HCT116 (cell line): ENCODE measurements at regions not wholly inside any gene's neighbourhood (a gene's known extent, or its start where the extent isn't known, plus 50 kb on each side); places are given as distances from the start of the nearest gene placed in this dataset.

Experiments used
- ATAC-seq: fragments of 200-7000 bp; cut with Tn5 transposase; 2 replicates; pipeline ENCODE4 v1.9.1; 2020; ENCODE audit warnings: mild to moderate bottlenecking, moderate library complexity
- BruUV-seq: library from RNA; stranded (reverse); fragments of 400-500 nt; replicated peaks from 2 replicates; lab custom pipeline; 2021; lab: Mats Ljungman, UMichigan
- CTCF ChIA-PET: fragments of 300-600 bp; sonication (Branson Sonifier 250); formaldehyde crosslinking; loops from one replicate; lab custom pipeline; 2021; ENCODE audit warnings: antibody characterized with exemption; lab: Charles Lee
- POLR2A ChIA-PET: fragments of 300-600, 350-600 bp; sonication (Branson Sonifier 250); formaldehyde crosslinking; loops from one replicate; lab custom pipeline; 2021; ENCODE audit warnings: antibody characterized with exemption; lab: Charles Lee
- RAD21 ChIA-PET, 2 experiments: fragments of 300-600 bp; sonication (Branson Sonifier 250); formaldehyde crosslinking; loops; one replicate each; lab custom pipeline; 2023; ENCODE audit warnings: low total read pairs in 2 of 2; ENCODE audit not compliant: uncharacterized antibody in 2 of 2, unreplicated experiment in 2 of 2, low non-redundant PET in 1 of 2; lab: Charles Lee
- DNase-seq: peaks from one replicate; pipeline ENCODE4 v3.0.0-alpha.2; 2010; ENCODE audit warnings: low read depth, low spot score
- H2AFZ ChIP-seq: fragments of 200-600 bp; shearing (Covaris generic), sonication (generic); 2 replicates; pipeline ENCODE4 v1.6.1; 2017; ENCODE audit warnings: low read depth, mixed run types, mixed read lengths, antibody characterized with exemption, low read length; ENCODE audit not compliant: poor library complexity, severe bottlenecking
- H3K27ac ChIP-seq: 2 replicates; pipeline ENCODE4 v1.5.1; 2012; ENCODE audit warnings: low read depth, low read length
- H3K27me3 ChIP-seq: fragments of 200-600 bp; sonication (generic); 2 replicates; pipeline ENCODE4 v1.6.1; 2016; ENCODE audit warnings: mixed run types, low read length, mixed read lengths; ENCODE audit not compliant: insufficient read depth
- H3K36me3 ChIP-seq, 2 experiments: fragments of 200-500 bp in 1 of 2; fragments of 200-600 bp in 1 of 2; sonication (Bioruptor generic) in 1 of 2; sonication (generic) in 1 of 2; 2 replicates each; pipeline versions ENCODE4 v1.5.1 to v1.6.1; 2014 to 2016; ENCODE audit warnings: low read length in 2 of 2, inconsistent platforms in 1 of 2, mixed read lengths in 1 of 2, mixed run types in 1 of 2; ENCODE audit not compliant: insufficient read depth in 2 of 2, control insufficient read depth in 1 of 2
- H3K4me1 ChIP-seq, 2 experiments: fragments of 200-600 bp in 1 of 2; sonication (generic) in 1 of 2; 2 replicates each; pipeline versions ENCODE4 v1.5.1 to v1.6.1; 2012 to 2017; ENCODE audit warnings: low read length in 2 of 2, inconsistent platforms in 1 of 2, mild to moderate bottlenecking in 1 of 2, mixed read lengths in 1 of 2, mixed run types in 1 of 2, moderate library complexity in 1 of 2; ENCODE audit not compliant: insufficient read depth in 2 of 2, control insufficient read depth in 1 of 2
- H3K4me2 ChIP-seq: fragments of 200-600 bp; sonication (generic); 2 replicates; pipeline ENCODE4 v1.6.1; 2017; ENCODE audit warnings: mixed run types, low read length, mixed read lengths
- H3K4me3 ChIP-seq, 2 experiments: fragments of 200-600 bp in 1 of 2; sonication (generic) in 1 of 2; replicated peaks in 1 of 2; 2 replicates each; pipeline ENCODE4 v1.5.1; 2011 to 2016; ENCODE audit warnings: low read length in 2 of 2, control low read depth in 1 of 2, low read depth in 1 of 2, mild to moderate bottlenecking in 1 of 2, mixed read lengths in 1 of 2, mixed run types in 1 of 2
- H3K79me2 ChIP-seq: fragments of 200-600 bp; sonication (generic); 2 replicates; pipeline ENCODE4 v1.6.1; 2017; ENCODE audit warnings: mild to moderate bottlenecking, mixed run types, low read length, moderate library complexity, mixed read lengths; ENCODE audit not compliant: insufficient read depth
- H3K9ac ChIP-seq: fragments of 200-600 bp; sonication (generic); 2 replicates; pipeline ENCODE4 v1.6.1; 2016; ENCODE audit warnings: low read length, mixed read lengths
- H3K9me2 ChIP-seq: fragments of 200-600 bp; sonication (generic), shearing (Covaris generic); 2 replicates; pipeline ENCODE4 v1.6.1; 2017; ENCODE audit warnings: mixed run types, mild to moderate bottlenecking, moderate library complexity; ENCODE audit not compliant: insufficient read depth
- H3K9me3 ChIP-seq, 2 experiments: fragments of 200-500 bp in 1 of 2; fragments of 200-600 bp in 1 of 2; sonication (Bioruptor generic) in 1 of 2; sonication (generic) in 1 of 2; 2 replicates each; pipeline ENCODE4 v1.6.1; 2014 to 2017; ENCODE audit warnings: low read length in 2 of 2, mixed read lengths in 2 of 2, inconsistent platforms in 1 of 2, low read depth in 1 of 2, mild to moderate bottlenecking in 1 of 2, mixed run types in 1 of 2, moderate library complexity in 1 of 2; ENCODE audit not compliant: control insufficient read depth in 1 of 2, insufficient read depth in 1 of 2
- H4K20me1 ChIP-seq: fragments of 200-600 bp; sonication (generic), shearing (Covaris generic); 2 replicates; pipeline ENCODE4 v1.6.1; 2017; ENCODE audit warnings: mixed run types, mild to moderate bottlenecking, moderate library complexity; ENCODE audit not compliant: insufficient read depth
- CEBPB ChIP-seq: IDR thresholded peaks from 2 replicates; pipeline ENCODE4 v1.6.1; 2012; ENCODE audit warnings: low read depth
- EGR1 ChIP-seq: IDR thresholded peaks from 2 replicates; pipeline ENCODE4 v1.6.1; 2012; ENCODE audit warnings: low read depth
- EZH2 ChIP-seq: fragments of 200-600 bp; sonication (generic); IDR thresholded peaks from 2 replicates; pipeline ENCODE4 v1.6.1; 2017; ENCODE audit warnings: antibody characterized with exemption, mixed run types
- FOSL1 ChIP-seq: IDR thresholded peaks from 2 replicates; pipeline ENCODE4 v1.6.1; 2012; ENCODE audit warnings: low read depth
- JUND ChIP-seq: IDR thresholded peaks from 2 replicates; pipeline ENCODE4 v1.6.1; 2012
- POLR2AphosphoS5 ChIP-seq: IDR thresholded peaks from 2 replicates; pipeline ENCODE4 v1.6.1; 2011; ENCODE audit warnings: mild to moderate bottlenecking, low read depth, low read length, moderate library complexity
- SIN3A ChIP-seq: IDR thresholded peaks from 2 replicates; pipeline ENCODE4 v1.6.1; 2012; ENCODE audit warnings: low read depth
- SP1 ChIP-seq: IDR thresholded peaks from 2 replicates; pipeline ENCODE4 v1.6.1; 2012; ENCODE audit warnings: low read depth
- TCF7L2 ChIP-seq: IDR thresholded peaks from 2 replicates; pipeline ENCODE4 v1.7.0; 2011; ENCODE audit warnings: borderline replicate concordance, inconsistent platforms; ENCODE audit not compliant: insufficient read depth, insufficient read length; ENCODE audit errors: extremely low read depth
- intact Hi-C: fragments of 100-400 bp; cut with micrococcal nuclease; formaldehyde crosslinking; loops from 2 replicates; pipeline ENCODE4 v1.10.0; 2022
- TF ChIP-seq, protein P1 (sequence below), 3 experiments: fragments of 200-600 bp in 1 of 3; sonication (generic) in 1 of 3; IDR thresholded peaks in 2 of 3; conservative IDR thresholded peaks in 1 of 3; 2 replicates each; pipeline ENCODE4 v1.5.1; 2012 to 2017; ENCODE audit warnings: low read depth in 2 of 3, low read length in 2 of 3, antibody characterized with exemption in 1 of 3, borderline replicate concordance in 1 of 3, control low read depth in 1 of 3, mild to moderate bottlenecking in 1 of 3, mixed read lengths in 1 of 3, mixed run types in 1 of 3, moderate library complexity in 1 of 3; ENCODE audit not compliant: insufficient read depth in 1 of 3
- TF ChIP-seq, protein P2 (sequence below): IDR thresholded peaks from 2 replicates; pipeline ENCODE4 v1.6.1; 2012
- TF ChIP-seq, protein P3 (sequence below): IDR thresholded peaks from 2 replicates; pipeline ENCODE4 v1.6.1; 2012; ENCODE audit warnings: low read depth

DNA sequence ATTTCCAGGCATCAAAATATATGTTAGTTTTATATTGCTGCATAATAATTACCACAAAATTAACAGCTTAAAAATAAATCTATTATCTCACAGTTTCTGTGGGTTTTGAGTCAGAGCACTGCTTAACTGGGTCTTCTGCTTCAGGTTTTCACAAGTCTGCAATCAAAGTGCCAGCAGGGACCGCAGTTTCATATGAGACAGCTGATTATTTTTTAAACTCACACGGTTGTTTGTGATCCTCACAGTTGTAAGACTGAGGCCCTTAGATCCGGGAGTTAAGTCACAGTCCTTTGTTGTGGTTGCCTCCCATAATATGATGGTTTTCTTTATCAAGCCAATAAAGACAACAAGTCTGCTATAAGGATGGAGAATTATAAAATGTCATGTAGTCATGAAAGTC is 146.0 kb upstream of the ZWINT start:
- H3K4me2 ChIP-seq: no peak overlapping the region
- H3K27me3 ChIP-seq: no peaks in the 10 kb centered on the region
- no peaks in the 10 kb centered on the region for H3K36me3 ChIP-seq
- RAD21 ChIA-PET: no interaction called here
- H3K79me2 ChIP-seq: no peaks in the 10 kb centered on the region
- TF ChIP-seq POLR2AphosphoS5 (no peak), FOSL1 (no peak), JUND (no peak), SIN3A (no peak)
- TF ChIP-seq, protein P1, sequence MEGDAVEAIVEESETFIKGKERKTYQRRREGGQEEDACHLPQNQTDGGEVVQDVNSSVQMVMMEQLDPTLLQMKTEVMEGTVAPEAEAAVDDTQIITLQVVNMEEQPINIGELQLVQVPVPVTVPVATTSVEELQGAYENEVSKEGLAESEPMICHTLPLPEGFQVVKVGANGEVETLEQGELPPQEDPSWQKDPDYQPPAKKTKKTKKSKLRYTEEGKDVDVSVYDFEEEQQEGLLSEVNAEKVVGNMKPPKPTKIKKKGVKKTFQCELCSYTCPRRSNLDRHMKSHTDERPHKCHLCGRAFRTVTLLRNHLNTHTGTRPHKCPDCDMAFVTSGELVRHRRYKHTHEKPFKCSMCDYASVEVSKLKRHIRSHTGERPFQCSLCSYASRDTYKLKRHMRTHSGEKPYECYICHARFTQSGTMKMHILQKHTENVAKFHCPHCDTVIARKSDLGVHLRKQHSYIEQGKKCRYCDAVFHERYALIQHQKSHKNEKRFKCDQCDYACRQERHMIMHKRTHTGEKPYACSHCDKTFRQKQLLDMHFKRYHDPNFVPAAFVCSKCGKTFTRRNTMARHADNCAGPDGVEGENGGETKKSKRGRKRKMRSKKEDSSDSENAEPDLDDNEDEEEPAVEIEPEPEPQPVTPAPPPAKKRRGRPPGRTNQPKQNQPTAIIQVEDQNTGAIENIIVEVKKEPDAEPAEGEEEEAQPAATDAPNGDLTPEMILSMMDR (IDR thresholded peaks at IDR 0.05 in 2 of 3, conservative IDR thresholded peaks at IDR 0.05 in 1 of 3; ENCODE audit: borderline replicate concordance in 1 of 3, insufficient read depth in 1 of 3, low read depth in 2 of 3, low read length in 2 of 3): no peak
- TF ChIP-seq, protein P2, sequence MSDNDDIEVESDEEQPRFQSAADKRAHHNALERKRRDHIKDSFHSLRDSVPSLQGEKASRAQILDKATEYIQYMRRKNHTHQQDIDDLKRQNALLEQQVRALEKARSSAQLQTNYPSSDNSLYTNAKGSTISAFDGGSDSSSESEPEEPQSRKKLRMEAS: no peak
- TF ChIP-seq, all 23 proteins: peak for 0
- H3K9me3 ChIP-seq: peaks cover 0 to 4% of the 10 kb centered on the region in 2 experiments; a peak in 2 of 4 replicates
- H2AFZ ChIP-seq: no peak overlapping the region
- ChIA-PET CTCF (no interaction called here), POLR2A (no interaction called here)
- ATAC-seq (no peak), DNase-seq (no peak)
- H3K9me2 ChIP-seq: no peaks in the 10 kb centered on the region
- no peak overlapping the region for H3K4me3 ChIP-seq
- H3K4me1 ChIP-seq: no peaks in the 10 kb centered on the region
- no peak overlapping the region for H3K27ac ChIP-seq
- no TSS peak for BruUV-seq
- no peaks in the 10 kb centered on the region for H4K20me1 ChIP-seq
- intact Hi-C loops: no loop called here
- no peak overlapping the region for H3K9ac ChIP-seq

DNA sequence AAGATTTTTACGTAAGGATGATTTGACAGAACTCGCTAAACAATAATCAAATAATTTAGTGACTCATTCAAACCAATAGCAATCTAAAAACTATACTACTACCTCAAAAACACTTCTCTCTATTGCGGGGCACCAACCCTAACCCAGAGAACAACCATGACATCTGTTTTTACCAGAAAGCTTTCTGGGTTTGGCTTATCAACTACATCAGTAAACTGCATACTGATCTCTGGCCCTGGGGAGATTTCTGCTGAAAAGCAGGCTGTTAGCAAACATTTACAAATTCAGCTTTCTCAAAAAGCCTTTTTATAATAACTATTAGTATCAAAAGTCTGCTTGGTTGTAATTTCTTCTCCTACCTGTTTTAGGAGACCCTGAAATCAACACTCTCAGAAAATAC is 144.5 kb upstream of the ZWINT start:
- ATAC-seq (no peak), DNase-seq (no peak)
- POLR2A ChIA-PET: no interaction called here
- BruUV-seq: no TSS peak
- Histone ChIP-seq H3K4me3 (no peak overlapping the region), H3K4me1 (no peaks in the 10 kb centered on the region), H3K79me2 (no peaks in the 10 kb centered on the region), H3K9ac (no peak overlapping the region), H4K20me1 (no peaks in the 10 kb centered on the region), H2AFZ (no peak overlapping the region), H3K9me3 (no peaks in the 10 kb centered on the region; a peak in 2 of 4 replicates), H3K27me3 (no peaks in the 10 kb centered on the region), H3K4me2 (no peak overlapping the region), H3K27ac (no peak overlapping the region), H3K9me2 (no peaks in the 10 kb centered on the region), H3K36me3 (no peaks in the 10 kb centered on the region)
- RAD21 ChIA-PET: no interaction called here
- intact Hi-C loops: no loop called here
- CTCF ChIA-PET: no interaction called here
- TF ChIP-seq, protein P1 (IDR thresholded peaks at IDR 0.05 in 2 of 3, conservative IDR thresholded peaks at IDR 0.05 in 1 of 3; ENCODE audit: borderline replicate concordance in 1 of 3, insufficient read depth in 1 of 3, low read depth in 2 of 3, low read length in 2 of 3): no peak
- TF ChIP-seq EZH2 (no peak), TCF7L2 (no peak), EGR1 (no peak), CEBPB (no peak), SP1 (no peak)
- TF ChIP-seq, protein P3, sequence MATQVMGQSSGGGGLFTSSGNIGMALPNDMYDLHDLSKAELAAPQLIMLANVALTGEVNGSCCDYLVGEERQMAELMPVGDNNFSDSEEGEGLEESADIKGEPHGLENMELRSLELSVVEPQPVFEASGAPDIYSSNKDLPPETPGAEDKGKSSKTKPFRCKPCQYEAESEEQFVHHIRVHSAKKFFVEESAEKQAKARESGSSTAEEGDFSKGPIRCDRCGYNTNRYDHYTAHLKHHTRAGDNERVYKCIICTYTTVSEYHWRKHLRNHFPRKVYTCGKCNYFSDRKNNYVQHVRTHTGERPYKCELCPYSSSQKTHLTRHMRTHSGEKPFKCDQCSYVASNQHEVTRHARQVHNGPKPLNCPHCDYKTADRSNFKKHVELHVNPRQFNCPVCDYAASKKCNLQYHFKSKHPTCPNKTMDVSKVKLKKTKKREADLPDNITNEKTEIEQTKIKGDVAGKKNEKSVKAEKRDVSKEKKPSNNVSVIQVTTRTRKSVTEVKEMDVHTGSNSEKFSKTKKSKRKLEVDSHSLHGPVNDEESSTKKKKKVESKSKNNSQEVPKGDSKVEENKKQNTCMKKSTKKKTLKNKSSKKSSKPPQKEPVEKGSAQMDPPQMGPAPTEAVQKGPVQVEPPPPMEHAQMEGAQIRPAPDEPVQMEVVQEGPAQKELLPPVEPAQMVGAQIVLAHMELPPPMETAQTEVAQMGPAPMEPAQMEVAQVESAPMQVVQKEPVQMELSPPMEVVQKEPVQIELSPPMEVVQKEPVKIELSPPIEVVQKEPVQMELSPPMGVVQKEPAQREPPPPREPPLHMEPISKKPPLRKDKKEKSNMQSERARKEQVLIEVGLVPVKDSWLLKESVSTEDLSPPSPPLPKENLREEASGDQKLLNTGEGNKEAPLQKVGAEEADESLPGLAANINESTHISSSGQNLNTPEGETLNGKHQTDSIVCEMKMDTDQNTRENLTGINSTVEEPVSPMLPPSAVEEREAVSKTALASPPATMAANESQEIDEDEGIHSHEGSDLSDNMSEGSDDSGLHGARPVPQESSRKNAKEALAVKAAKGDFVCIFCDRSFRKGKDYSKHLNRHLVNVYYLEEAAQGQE: no peak
- TF ChIP-seq, protein P2: no peak
